Aorta (tissue), 5 donors: ENCODE measurements at regions not wholly inside any gene's neighbourhood (a gene's known extent, or its start where the extent isn't known, plus 50 kb on each side); places are given as distances from the start of the nearest gene placed in this dataset.

Source experiments
- ATAC-seq: fragments of 200-7000 bp; cut with Tn5 transposase; one replicate; pipeline ENCODE4 v1.9.1; 2022; ENCODE audit warnings: moderate library complexity; ENCODE audit not compliant: low FRiP score
- DNase-seq, 2 donors: peaks; one replicate each; pipeline ENCODE4 v3.0.0-alpha.2; 2020
- H3K27ac ChIP-seq, 2 donors: one replicate each; pipeline ENCODE4 v1.5.1; 2013; ENCODE audit warnings: low read length in 2 of 2, mild to moderate bottlenecking in 2 of 2, moderate library complexity in 2 of 2, control low read depth in 1 of 2, inconsistent platforms in 1 of 2, low read depth in 1 of 2
- H3K27me3 ChIP-seq, 2 donors: one replicate each; pipeline ENCODE4 v1.6.1; 2013; ENCODE audit warnings: control low read depth in 1 of 2, low read length in 1 of 2, mild to moderate bottlenecking in 1 of 2, moderate library complexity in 1 of 2; ENCODE audit not compliant: insufficient read depth in 2 of 2, control insufficient read depth in 1 of 2
- H3K36me3 ChIP-seq, 2 donors: one replicate each; pipeline ENCODE4 v1.6.1; 2013; ENCODE audit warnings: control low read depth in 1 of 2, low read length in 1 of 2, mild to moderate bottlenecking in 1 of 2; ENCODE audit not compliant: insufficient read depth in 2 of 2, control insufficient read depth in 1 of 2
- H3K4me1 ChIP-seq, 2 donors: one replicate each; pipeline ENCODE4 v1.6.1; 2013; ENCODE audit warnings: low read length in 2 of 2, control low read depth in 1 of 2, mild to moderate bottlenecking in 1 of 2, moderate library complexity in 1 of 2; ENCODE audit not compliant: insufficient read depth in 2 of 2, control insufficient read depth in 1 of 2
- H3K4me3 ChIP-seq, 2 donors: one replicate each; pipeline ENCODE4 v1.5.1; 2013; ENCODE audit warnings: low read length in 2 of 2, control low read depth in 1 of 2, mild to moderate bottlenecking in 1 of 2
- H3K9me3 ChIP-seq: one replicate; pipeline ENCODE4 v1.6.1; 2013; ENCODE audit warnings: mild to moderate bottlenecking, low read length; ENCODE audit not compliant: control insufficient read depth
- WGBS, 2 donors: extraction: QIAGEN DNeasy Blood & Tissue Kit; methylation state at CpG; one replicate each; pipeline ENCODE4 v1.1.7; 2013; 5-methylcytosine and 5-hydroxymethylcytosine counted together
- intact Hi-C, 2 donors: fragments of 100-400 bp; cut with DNase I; formaldehyde crosslinking; loops; one replicate each; pipeline versions ENCODE4 v1.14.2 to v1.15.0; 2022
- donor health status: healthy with polysubstance abuse.
- donor health status: Bipolar disorder and iron deficiency.
- donor health status: DM: no; HTN: no; CAD: no.
- donor health status: DM: no; HTN: no; CAD: no.
- donor health status: DM: yes; HTN: yes; CAD: no.

DNA sequence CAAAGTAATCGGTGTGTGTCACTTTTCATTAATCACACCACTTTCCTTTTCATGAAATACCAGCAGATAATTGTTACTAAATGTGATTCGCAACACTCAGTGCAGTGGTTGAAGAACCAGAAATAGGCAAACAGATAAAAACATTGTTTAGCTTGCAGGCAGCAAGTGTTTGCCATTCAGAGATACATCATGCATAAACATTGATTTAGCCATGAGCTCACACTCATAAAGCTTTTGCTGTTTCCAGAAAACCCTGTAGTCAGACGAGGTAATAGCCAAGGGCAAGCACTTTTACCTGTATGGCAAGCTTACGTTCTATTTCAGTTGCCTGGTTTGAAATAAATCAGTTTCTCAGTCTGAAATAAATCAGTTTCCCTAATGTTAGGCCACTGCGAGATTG is 542.0 kb upstream of the TENM3 start:
- 58 to 66% methylated on average over 5 of the region's 5 CpGs for WGBS, 2 donors

DNA sequence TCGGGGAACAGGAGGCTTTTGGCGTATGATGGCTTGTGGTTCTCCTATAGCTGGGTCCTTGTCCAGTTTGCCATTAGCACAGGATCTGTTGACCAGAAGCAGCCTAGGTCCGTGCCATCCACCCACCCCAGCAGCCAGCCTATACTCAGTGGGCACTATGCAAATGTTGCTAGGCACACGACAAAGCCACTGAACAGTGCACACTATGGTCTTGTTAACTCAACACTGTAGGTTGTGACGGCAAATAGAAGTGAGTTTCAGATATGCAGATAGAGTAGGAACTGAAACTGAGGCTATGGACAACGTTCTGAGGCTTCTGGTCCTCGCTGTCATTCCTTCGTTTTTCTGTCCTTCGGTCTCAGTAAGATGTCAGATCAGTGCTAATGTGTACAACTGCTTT is 541.3 kb upstream of the TENM3 start:
- ATAC-seq = no peak
- Histone ChIP-seq H3K36me3 (no peaks in the 10 kb centered on the region), H3K4me1 (no peaks in the 10 kb centered on the region), H3K4me3 (no peak overlapping the region), H3K27ac (no peak overlapping the region), H3K27me3 (peaks cover 0 to 2% of the 10 kb centered on the region in 2 donors), H3K9me3 (no peaks in the 10 kb centered on the region)
- intact Hi-C loops = no loop called here
- no peak for DNase-seq
- 76 to 82% methylated on average over 9 of the region's 9 CpGs for WGBS, 2 donors

More for the DNA sequence above, 542.0 kb upstream of the TENM3 start:
- Histone ChIP-seq H3K4me1 (no peaks in the 10 kb centered on the region), H3K27me3 (peaks cover 0 to 2% of the 10 kb centered on the region in 2 donors), H3K4me3 (no peak overlapping the region), H3K27ac (no peak overlapping the region), H3K9me3 (no peaks in the 10 kb centered on the region), H3K36me3 (no peaks in the 10 kb centered on the region)
- intact Hi-C loops = no loop called here
- no peak for ATAC-seq
- no peak for DNase-seq

DNA sequence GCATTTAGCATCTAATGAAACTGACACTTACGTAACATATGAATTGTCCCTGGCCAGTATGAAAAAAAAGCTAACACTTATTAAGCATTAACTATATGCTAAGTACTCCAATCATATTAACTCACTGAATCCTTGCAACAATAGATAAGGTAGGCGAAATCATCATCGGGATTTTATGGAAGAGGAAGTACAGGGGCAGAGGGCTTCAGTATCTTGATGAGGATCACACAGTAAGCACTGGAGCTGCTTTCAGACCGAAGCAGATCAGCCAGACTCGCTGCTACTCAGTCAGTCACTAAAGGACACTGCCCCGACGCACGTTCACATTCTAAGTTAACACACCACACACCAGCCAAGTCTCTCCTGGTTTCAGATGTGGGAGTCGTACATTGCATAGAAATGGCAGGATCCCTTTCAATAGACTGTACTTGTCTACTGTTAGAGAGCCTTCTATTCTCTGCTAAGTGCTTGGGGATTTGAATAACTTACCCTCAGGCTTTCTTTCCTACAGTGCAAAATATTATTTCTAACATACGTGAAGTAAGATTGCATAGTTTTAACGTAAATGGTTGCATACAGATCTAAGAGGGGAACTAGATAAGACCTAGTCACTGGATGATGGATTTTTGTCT is 540.2 kb upstream of the TENM3 start:
- Histone ChIP-seq H3K36me3 (no peaks in the 10 kb centered on the region), H3K4me3 (no peak overlapping the region), H3K27ac (no peak overlapping the region), H3K9me3 (no peaks in the 10 kb centered on the region), H3K27me3 (peaks cover 0 to 2% of the 10 kb centered on the region in 2 donors), H3K4me1 (no peaks in the 10 kb centered on the region)
- ATAC-seq (no peak), DNase-seq (no peak)
- intact Hi-C loops = no loop called here
- 71 to 76% methylated on average over 11 of the region's 11 CpGs for WGBS, 2 donors

DNA sequence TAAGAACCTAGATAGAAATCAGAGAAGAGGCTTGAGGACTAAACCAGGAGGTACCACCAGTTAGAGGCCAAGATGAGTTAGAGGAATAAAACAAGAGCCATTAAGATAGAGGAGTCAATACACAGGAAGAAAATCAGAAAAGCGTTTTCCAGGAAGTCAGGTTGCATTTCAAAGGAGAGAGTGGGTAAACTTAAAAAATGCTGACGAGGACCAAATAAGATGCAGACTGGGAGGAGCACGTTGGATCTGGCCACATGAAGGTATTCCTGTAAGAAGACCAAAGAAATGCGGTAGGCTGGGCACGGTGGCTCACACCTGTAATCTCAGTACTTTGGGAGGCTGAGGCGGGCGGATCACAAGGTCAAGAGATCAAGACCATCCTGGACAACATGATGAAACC is 533.1 kb upstream of the TENM3 start:
- Histone ChIP-seq H3K27ac (no peak overlapping the region), H3K27me3 (no peaks in the 10 kb centered on the region), H3K9me3 (no peaks in the 10 kb centered on the region), H3K4me1 (no peaks in the 10 kb centered on the region), H3K4me3 (no peak overlapping the region), H3K36me3 (no peaks in the 10 kb centered on the region)
- ATAC-seq = no peak
- intact Hi-C loops = no loop called here
- no peak for DNase-seq
- 90 to 92% methylated on average over 7 of the region's 7 CpGs for WGBS, 2 donors

DNA sequence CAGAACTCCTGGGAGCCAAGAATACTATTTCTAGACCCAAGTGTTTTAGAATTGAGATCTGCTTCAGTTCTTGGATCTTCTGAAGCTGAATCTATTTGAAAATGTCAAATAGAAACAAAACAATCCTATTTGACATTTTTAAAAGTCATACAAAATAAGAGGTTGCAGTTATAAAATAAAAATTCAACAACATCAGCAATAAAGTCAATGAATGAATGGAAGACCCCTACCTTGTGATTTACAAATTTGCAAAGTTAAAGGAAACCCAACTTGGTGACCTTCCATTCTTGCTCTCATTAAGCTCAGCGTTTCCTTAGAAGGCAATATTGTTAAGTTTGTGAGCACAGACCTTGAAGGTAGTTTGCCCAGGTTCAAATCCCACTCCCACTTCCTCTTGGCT is 531.8 kb upstream of the TENM3 start:
- ATAC-seq = no peak
- Histone ChIP-seq H3K4me3 (no peak overlapping the region), H3K4me1 (no peaks in the 10 kb centered on the region), H3K27ac (no peak overlapping the region), H3K36me3 (no peaks in the 10 kb centered on the region), H3K9me3 (no peaks in the 10 kb centered on the region), H3K27me3 (no peaks in the 10 kb centered on the region)
- intact Hi-C loops = no loop called here
- no peak for DNase-seq
- WGBS, 2 donors = 71 to 79% methylated on average over 1 of the region's 1 CpG

DNA sequence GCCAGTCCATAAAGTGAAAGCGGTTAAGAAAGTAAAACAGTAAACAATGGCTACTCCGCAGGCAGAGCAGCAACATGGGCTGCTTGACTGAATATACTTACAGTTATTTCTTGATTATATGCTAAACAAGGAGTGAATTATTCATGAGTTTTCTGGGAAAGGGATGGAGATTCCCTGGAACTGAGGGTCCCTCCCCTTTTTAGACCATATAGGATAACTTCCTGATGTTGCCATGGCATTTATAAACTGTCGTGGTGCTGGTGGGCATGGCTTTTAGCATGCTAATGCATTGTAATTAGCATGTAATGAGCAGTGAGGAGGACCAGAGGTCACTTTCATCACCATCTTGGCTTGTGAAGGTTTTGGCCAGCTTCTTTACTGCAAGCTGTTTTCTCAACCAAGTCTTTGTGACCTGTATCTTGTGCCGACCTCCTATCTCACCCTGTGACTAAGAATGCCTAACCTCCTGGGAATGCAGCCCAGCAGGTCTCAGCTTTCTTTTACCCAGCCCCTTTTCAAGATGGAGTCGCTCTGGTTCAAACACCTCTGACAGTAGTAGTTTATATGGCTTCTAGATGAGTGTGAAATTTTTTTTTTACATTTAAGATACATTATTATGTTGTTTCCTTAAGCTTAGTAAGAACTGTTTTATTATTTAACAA is 514.8 kb upstream of the TENM3 start:
- H3K4me1 ChIP-seq = no peaks in the 10 kb centered on the region
- ATAC-seq (no peak), DNase-seq (no peak)
- H3K9me3 ChIP-seq = peaks cover 1% of the 10 kb centered on the region
- intact Hi-C loops = no loop called here
- WGBS, 2 donors = 63 to 69% methylated on average over 5 of the region's 5 CpGs
- no peaks in the 10 kb centered on the region for H3K36me3 ChIP-seq
- H3K4me3 ChIP-seq = no peak overlapping the region
- no peaks in the 10 kb centered on the region for H3K27me3 ChIP-seq
- H3K27ac ChIP-seq = no peak overlapping the region

DNA sequence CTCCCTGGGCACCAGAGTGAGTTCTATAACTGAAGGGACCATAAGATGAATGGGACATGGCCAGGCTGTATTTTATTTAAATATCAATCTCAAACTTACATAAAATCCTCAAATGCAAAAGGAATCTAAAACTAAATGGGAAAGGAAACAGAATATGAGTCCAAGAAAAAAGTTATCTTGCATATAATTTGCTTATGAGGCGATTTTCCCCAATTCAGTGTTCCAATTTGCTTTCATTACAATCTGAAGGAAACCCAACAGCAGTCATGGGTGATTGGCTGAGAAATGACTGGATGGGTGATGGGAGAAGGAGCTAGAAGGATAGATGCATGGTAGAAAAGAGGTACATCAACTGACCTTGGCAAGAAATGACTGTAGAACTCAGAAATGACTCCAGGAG is 511.3 kb upstream of the TENM3 start:
- Histone ChIP-seq H3K9me3 (no peaks in the 10 kb centered on the region), H3K4me3 (no peak overlapping the region), H3K27me3 (no peaks in the 10 kb centered on the region), H3K4me1 (no peaks in the 10 kb centered on the region), H3K27ac (no peak overlapping the region), H3K36me3 (no peaks in the 10 kb centered on the region)
- intact Hi-C loops = no loop called here
- no peak for ATAC-seq
- no peak for DNase-seq
- 83 to 91% methylated on average over 1 of the region's 1 CpG for WGBS, 2 donors

DNA sequence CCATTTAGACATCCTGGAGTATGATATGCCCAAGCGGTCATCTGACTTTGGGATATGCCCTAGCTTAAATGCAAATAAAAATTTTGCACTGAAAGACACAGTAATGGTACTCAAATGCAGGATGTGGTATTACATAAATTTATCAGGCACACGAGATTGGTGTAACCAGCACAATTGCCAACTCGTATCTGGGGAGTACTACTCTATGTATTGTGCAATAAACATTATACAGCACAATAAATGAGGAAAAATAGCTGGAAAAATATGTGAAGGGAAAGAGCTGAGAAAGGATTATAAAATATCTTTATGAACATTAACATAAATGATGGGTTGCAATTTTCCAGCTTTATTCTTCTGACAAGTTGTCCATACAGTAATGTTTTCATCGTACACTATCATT is 505.5 kb upstream of the TENM3 start:
- intact Hi-C loops = no loop called here
- ATAC-seq (no peak), DNase-seq (no peak)
- no peaks in the 10 kb centered on the region for H3K9me3 ChIP-seq
- H3K4me1 ChIP-seq = no peaks in the 10 kb centered on the region
- WGBS, 2 donors = 81 to 83% methylated on average over 4 of the region's 4 CpGs
- H3K36me3 ChIP-seq = no peaks in the 10 kb centered on the region
- no peak overlapping the region for H3K4me3 ChIP-seq
- H3K27me3 ChIP-seq = peaks cover 0 to 2% of the 10 kb centered on the region in 2 donors
- H3K27ac ChIP-seq = no peak overlapping the region

DNA sequence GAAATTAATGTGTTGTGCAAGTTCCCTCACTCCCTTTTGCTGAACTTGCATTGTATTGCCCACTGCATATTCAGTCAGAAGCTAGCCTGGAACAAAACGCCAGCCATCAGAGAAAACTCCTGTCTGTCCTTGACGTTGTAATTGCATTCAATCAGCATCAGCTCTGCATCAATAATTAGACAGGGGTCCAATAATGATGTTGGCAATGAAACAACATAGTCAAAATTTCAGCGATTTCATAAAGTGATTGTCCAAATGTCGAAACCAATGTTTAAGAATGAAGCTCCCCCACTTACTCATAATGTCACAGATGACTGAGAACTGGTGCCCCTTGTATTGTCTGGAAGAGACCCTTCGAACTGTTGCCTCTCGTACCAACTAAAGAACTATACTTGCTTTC is 504.2 kb upstream of the TENM3 start:
- 68 to 74% methylated on average over 6 of the region's 6 CpGs for WGBS, 2 donors
- ATAC-seq = no peak

More for the DNA sequence above, 504.2 kb upstream of the TENM3 start:
- Histone ChIP-seq H3K27me3 (peaks cover 0 to 2% of the 10 kb centered on the region in 2 donors), H3K9me3 (no peaks in the 10 kb centered on the region), H3K4me3 (no peak overlapping the region), H3K27ac (no peak overlapping the region), H3K36me3 (no peaks in the 10 kb centered on the region), H3K4me1 (no peaks in the 10 kb centered on the region)
- intact Hi-C loops = no loop called here
- no peak for DNase-seq
